ENCODE measurements at regions not wholly inside any gene's neighbourhood (a gene's known extent, or its start where the extent isn't known, plus 50 kb on each side); places are given as distances from the start of the nearest gene placed in this dataset.
"Not testable (repeated sequence)": the region's sequence is repeated elsewhere in the genome, so short reads cannot be mapped to it uniquely, and the experiment has no call there.

GRCh38 chr5:142221091-142221860, 103.5 kb downstream of the SPRY4 start:
- no peak for DNase-seq

- DNase-seq = no peak
Measured at GRCh38 chr5:142219146-142219545, 105.7 kb downstream of the SPRY4 start.

GRCh38 chr5:142216931-142217330, 107.9 kb downstream of the SPRY4 start:
- DNase-seq = no peak

- DNase-seq = no peak
Measured at GRCh38 chr5:142215915-142216681, 107.5 kb downstream of the NDFIP1 start.

- DNase-seq = no peak
Measured at GRCh38 chr5:142213077-142213476, 104.5 kb downstream of the NDFIP1 start.

- DNase-seq = no peak
Measured at GRCh38 chr5:142211918-142212317, 103.3 kb downstream of the NDFIP1 start.

- DNase-seq = no peak
Measured at GRCh38 chr5:142210864-142211412, 102.4 kb downstream of the NDFIP1 start.

- DNase-seq = no peak
Measured at GRCh38 chr5:142210011-142210410, 101.4 kb downstream of the NDFIP1 start.

GRCh38 chr5:142208777-142209312, 100.3 kb downstream of the NDFIP1 start:
- DNase-seq = no peak

GRCh38 chr5:142208244-142208643, 99.7 kb downstream of the NDFIP1 start:
- DNase-seq = not testable (repeated sequence)

GRCh38 chr5:142206801-142207200, 98.2 kb downstream of the NDFIP1 start:
- no peak for DNase-seq

GRCh38 chr5:142204219-142204618, 95.6 kb downstream of the NDFIP1 start:
- no peak for DNase-seq
